ENCODE measurements at regions not wholly inside any gene's neighbourhood (a gene's known extent, or its start where the extent isn't known, plus 50 kb on each side); places are given as distances from the start of the nearest gene placed in this dataset.
"Not testable (repeated sequence)": the region's sequence is repeated elsewhere in the genome, so short reads cannot be mapped to it uniquely, and the experiment has no call there.

DNA sequence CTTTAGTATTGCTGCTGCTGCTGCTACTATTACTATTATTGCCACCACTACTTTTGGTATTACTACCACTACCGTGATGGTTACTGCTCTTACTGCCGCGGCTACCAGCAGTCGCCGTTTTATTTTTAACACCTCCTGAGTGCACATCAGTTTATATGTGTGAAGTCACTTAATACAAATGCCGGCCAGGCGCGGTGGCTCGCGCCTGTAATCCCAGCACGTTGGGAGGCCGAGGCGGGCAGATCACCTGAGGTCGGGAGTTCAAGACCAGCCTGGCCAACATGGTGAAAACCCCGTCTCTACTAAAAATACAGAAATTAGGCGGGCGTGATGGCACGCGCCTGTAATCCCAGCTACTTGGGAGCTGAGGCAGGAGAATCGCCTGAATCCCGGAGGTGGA, 486.7 kb downstream of the XYLT1 start:
- not testable (repeated sequence) for TF ChIP-seq CTCF, POLR2A (IDR thresholded peaks at IDR 0.05)

All from prostate gland (tissue), 2 donors.